Testis (tissue), 2 donors: ENCODE measurements at regions not wholly inside any gene's neighbourhood (a gene's known extent, or its start where the extent isn't known, plus 50 kb on each side); places are given as distances from the start of the nearest gene placed in this dataset.

ENCODE experiments used
- POLR2A ChIP-seq: fragments of 450-650 bp; IDR thresholded peaks from one replicate; pipeline ENCODE4 v1.6.1; 2017; ENCODE audit warnings: antibody characterized with exemption, mild to moderate bottlenecking, moderate library complexity
- TF ChIP-seq, protein P1 (sequence below), 3 experiments: fragments of 450-650 bp in 2 of 3; fragments of 200-600 bp in 1 of 3; sonication (generic) in 1 of 3; IDR thresholded peaks; one replicate each; pipeline ENCODE4 v1.5.1; 2016 to 2019; ENCODE audit warnings: antibody characterized with exemption in 3 of 3, mild to moderate bottlenecking in 2 of 3, moderate library complexity in 1 of 3

GRCh38 chr2:126771501-126772195 is 115.7 kb downstream of the GYPC start:
- TF ChIP-seq, protein P1, sequence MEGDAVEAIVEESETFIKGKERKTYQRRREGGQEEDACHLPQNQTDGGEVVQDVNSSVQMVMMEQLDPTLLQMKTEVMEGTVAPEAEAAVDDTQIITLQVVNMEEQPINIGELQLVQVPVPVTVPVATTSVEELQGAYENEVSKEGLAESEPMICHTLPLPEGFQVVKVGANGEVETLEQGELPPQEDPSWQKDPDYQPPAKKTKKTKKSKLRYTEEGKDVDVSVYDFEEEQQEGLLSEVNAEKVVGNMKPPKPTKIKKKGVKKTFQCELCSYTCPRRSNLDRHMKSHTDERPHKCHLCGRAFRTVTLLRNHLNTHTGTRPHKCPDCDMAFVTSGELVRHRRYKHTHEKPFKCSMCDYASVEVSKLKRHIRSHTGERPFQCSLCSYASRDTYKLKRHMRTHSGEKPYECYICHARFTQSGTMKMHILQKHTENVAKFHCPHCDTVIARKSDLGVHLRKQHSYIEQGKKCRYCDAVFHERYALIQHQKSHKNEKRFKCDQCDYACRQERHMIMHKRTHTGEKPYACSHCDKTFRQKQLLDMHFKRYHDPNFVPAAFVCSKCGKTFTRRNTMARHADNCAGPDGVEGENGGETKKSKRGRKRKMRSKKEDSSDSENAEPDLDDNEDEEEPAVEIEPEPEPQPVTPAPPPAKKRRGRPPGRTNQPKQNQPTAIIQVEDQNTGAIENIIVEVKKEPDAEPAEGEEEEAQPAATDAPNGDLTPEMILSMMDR (IDR thresholded peaks at IDR 0.05), result no peak
- TF ChIP-seq POLR2A, result no peak
